T-helper 1 cell (primary cell): ENCODE measurements at regions not wholly inside any gene's neighbourhood (a gene's known extent, or its start where the extent isn't known, plus 50 kb on each side); places are given as distances from the start of the nearest gene placed in this dataset.
"Not testable (repeated sequence)": the region's sequence is repeated elsewhere in the genome, so short reads cannot be mapped to it uniquely, and the experiment has no call there.

ENCODE experiments used
- DNase-seq, 5 donors: peaks; one replicate each; pipeline ENCODE4 v3.0.0-alpha.2; 2012 to 2020

DNA sequence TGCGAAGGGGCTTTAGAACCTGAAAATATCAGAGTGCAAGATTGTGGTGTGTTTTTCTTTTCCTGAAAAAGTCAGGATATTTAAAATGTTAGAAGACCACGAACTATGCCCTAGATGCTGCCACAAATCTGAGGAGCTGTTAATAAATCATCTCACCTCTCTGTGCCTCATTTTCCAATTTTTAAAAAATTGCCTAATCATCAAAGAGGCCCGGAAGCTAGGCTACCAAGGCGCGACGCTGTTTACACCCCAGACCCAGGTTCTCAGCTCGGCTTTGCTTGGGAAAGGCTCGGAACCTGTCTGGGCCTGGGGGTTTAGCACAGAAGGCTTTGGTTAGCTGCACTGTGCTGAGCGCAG, 409.6 kb downstream of the BCOR start:
- no peak for DNase-seq

DNA sequence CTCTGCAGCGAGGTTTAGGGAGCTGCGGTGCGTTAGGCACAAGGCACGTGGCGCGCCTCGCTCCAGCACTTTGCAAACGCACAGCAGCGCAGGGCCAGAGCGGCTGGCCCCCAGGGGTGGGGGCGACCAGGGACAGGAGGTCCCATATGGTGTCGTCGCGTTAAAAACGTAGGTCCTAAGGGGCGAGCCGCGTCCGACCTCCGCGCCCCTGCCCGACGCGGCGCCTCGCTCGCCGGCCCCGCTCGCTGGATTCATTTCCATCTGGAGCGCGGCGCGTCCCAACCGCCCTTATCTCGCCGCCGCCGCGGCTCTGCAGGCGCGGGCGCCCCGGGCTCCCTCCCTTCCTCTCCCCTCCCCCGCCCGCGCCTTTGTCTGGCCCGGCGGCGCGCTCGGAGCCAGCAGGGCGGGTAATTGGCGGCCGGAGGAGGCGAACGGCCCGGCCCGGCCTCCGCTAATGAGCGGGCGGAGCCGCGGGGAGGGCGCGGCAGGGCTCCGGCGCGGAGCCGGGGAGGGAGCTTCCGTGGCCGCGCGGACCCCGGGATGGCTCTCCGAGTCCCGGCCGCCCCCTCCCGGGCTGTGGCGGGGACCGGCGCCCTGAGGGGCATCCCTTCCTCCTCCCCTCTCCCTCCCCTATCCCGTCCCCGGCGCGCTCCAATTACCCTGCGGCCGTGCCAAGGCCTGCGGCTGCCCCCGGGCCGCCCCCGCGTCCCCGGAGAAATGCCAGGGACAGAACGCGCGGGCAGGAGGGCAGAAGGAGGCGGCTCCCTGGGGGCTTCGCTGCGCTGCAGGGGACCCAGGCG, 409.0 kb downstream of the BCOR start:
- DNase-seq: peak in 1 of 5 donors; percentile 4

DNA sequence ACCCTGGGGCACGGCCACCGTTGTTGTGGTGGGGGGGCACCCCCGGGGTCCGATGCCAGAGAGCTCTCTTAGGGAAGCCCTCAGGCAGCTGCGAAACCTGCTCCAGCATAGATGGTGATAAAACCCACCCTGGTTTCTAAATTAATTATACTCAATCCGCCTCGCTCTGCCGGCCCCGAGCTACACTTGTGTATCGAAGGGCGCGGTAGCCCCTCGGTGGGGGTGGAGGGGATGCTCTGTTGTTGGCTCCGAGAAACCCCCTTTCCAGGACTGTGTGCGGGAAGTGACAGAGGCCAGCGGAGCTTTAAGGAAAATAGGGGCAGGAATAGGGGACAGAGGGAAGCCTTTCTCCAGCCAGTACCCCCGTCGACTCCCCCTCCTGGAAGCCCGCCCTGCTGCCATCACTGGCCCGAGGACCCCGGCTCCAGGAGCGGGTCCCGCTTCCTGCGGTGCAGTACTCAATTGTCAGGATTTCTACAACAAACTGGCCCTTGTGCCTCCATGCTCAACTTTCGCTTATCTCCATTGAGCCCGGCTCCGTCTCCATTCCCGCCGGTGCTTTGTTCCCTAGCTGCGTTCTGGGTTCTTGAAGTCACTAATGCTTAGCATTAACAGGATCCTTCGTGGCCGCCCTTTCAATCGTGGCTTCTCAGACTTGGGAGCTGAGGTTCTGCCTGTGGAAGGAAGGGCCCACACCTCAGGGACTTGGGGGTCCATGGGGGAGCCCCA, 408.2 kb downstream of the BCOR start:
- DNase-seq: no peak

DNA sequence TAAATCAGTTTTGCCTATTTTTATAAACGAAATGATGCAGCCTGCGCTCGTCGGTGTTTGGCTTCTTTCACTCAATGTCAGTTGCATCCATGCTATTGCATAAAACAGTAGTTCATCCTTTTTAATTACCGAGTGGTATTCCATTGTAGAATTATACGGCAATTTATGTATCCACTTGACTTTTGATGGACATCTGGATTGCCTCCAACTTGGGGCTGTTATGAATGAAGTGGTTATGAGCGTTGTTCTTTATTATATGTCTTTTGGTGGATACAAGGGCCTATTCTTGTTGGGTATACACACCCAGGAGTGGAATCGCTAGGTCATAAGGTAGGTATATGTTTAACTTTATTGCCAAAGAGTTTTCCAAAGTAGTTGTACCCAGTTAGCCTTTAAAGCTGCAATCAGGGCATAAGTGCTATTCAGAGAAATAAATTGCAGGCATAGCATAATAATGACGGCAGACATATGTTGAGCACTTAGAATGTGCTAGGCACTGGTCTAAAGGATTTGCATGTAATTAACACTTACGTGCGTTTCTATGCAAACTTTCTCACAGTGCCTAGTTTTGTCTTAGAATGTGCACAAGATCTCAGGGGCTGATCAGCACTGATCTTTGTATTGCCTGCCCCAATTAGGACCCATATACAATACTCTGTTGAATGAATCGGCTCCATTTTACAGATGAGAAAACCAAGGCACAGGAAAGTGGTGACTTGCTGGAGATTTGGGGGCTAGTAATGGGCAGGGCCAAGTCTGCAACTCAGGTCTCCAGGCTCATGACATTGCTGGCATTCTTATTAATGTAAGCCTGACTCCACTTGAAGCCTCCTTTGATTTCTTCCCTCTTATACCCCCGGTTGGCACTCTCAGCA, 407.0 kb downstream of the BCOR start:
- DNase-seq: no peak

DNA sequence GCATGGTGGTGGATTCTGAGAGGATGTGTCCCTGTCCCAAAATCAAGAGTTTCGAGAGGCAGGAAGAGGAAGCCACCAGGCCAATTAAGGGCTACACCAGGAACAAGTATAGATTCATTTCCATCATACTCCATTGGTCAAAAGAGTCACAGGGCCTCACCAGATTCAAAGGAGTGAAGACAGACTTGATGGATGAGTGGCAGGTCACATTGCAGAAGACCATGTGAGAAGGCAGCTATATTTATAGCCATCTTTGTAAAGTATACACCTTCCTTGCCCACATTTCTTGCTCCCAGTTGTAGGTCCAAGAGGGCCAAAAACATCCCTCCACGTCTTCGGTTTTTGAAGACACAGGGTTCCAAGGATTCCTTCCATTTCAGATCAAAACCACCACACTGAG, 406.0 kb downstream of the BCOR start:
- DNase-seq: no peak

DNA sequence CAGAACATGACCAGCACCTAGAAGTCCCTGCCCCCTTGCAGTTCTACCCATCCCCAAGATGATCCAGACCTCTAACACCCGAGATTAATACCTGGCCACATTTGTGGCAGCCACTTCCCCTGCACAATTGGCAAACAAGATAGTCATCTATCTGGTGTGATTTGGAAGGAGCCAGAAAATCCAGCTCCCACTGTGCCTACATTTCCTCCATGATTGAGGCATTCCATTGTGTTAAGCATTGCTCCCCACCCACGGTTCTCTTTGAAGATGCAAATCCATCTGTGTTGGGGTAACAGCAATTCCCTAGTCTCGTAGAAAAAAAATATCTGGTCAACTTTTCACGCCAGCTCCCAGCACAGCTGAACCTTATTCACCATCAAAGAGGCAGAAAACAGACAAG, 405.0 kb downstream of the BCOR start:
- DNase-seq: no peak

DNA sequence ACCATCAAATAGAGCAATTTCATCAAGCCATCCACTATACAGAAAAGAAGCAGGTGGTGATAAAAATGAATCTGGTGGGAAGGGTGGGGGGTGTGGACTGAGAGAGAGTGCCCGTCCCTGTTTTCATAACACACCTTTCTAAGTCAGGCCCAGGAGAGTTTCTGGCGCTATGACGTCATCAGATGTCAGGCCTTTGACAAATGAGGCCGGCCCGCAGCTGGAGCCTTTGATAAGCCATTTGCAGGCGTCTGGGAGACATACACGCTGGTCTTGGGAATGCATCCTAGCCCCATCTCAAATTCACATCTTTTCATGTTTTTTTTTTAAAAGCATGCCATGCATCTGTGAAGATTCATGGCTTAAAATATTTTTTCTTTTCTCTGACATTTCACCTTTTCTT, 404.5 kb downstream of the BCOR start:
- no peak for DNase-seq

DNA sequence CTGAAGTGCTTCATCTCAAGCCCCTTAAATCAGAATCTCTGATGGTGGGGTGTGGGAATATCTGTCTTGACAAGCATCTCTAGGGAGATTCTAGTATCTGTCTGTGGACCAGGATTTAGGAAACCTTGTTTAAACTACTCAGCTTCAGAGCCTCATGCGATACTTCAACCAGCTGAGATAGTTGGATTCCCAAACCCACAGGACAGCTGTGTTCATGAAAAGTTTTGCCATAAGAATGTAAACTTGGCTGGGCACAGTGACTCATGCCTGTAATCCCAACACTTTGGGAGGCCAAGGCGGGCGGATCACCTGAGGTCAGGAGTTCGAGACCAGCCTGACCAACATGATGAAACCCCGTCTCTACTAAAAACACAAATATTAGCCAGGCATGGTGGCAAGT, 395.1 kb downstream of the BCOR start:
- DNase-seq: not testable (repeated sequence)

DNA sequence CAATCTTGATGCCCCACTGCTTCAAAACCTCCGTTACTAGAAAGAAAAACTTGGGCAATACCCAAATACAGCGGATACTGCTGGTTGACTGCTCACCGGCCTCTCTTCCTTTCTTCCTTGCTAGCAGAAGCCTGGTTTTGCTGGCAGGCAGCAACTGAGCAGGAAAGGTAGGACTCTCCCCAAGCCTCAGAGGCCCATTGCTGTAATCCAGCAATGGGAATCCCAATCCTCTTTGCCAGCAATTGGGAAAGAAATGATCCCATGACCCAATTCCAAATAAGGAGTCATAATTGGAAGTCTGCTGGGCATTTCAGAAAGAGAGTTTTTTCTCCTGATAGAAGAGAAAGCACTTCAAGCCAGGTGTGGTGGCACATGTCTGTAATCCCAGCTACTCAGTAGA, 394.5 kb downstream of the BCOR start:
- no peak for DNase-seq

DNA sequence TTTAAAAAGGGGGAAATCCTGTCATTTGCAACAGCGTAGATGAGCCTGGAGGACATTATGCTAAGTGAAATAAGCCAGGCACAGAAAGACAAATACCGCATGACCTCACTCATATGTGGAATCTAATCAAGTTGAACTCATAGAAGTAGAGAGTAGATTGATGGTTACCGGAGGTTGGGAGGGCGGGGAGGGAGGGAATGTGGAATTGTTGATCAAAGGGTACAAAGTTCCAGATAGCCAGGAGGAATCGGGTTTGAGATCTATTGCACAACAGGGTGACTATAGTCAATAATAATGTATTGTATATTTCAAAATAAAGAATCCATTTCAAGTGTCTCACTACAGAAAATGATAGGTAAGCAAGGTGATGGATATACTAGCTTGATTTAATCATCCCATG, 393.2 kb downstream of the BCOR start:
- DNase-seq: no peak

DNA sequence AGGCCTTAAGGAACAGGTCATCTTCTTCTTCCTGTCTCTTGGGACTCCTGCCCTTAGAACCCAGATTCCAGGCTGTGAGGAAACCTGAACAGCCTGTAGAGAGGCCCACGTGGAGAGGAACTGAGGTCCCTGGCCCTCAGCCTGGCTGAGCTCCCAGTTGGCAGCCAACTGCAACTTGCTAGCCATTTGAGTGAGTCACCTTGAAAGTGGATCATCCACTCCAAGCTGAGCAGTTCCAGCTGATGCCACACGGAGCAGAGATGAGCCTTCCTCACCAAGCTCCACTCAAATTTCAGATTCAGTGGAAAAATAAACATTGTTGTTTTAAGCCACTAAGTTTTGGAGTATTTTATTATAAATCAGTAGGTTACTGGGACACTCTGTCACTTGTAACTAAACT, 392.5 kb downstream of the BCOR start:
- DNase-seq: no peak

DNA sequence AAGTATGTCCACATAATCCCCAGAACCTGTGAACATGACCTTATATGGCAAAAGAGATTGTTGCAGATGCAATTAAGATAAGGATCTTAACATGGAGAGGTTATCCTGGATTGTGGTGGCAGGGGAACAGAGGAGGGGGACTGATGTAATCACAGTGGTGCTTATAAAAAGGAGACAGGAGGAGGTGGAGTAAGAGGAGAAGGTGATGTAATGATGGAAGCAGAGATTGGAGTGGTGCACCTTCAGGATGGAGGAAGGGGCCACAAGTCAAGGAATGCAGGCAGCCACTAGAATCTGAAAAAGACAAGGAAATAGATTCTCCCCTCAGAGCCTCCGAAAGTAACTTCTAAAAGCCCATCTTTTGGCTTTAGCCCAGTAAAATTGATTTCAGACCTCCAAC, 388.4 kb downstream of the BCOR start:
- DNase-seq: no peak

DNA sequence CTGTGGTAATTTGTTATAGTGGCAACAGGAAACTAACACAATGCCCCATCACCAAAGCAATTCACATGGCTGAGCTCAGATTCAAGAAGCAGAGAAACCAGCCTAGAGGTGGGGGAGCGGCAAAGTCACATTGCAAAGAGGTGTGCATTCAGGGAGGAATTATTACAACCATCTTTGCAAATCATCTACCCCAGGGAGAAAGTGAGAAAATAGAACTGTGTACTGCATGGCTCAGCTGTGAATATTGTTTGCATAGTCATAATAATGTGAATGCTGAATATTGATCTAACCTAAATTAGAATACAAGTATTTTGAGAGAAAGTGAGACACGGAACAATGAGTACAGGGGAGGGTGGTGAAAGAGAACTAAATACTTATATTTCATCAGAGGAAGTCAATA, 387.9 kb downstream of the BCOR start:
- no peak for DNase-seq

DNA sequence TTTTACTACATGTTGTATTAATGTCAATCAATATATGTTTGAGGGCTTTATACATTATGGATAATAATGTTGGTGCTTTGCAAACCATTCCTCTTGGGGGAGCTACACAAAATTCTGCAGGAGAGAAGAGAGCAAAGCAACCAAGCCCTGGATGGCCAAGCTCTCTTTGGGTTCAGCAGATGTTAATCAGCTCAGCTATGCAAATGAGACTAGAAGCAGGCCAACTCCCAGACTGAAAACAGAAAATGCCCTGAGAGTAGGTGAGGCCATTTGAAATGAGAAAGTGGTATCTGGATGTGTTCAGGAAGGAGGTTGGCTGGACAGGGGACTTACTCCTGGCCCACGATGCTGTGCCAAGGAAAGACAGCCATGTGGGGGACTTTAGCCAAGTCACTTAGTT, 387.0 kb downstream of the BCOR start:
- no peak for DNase-seq

DNA sequence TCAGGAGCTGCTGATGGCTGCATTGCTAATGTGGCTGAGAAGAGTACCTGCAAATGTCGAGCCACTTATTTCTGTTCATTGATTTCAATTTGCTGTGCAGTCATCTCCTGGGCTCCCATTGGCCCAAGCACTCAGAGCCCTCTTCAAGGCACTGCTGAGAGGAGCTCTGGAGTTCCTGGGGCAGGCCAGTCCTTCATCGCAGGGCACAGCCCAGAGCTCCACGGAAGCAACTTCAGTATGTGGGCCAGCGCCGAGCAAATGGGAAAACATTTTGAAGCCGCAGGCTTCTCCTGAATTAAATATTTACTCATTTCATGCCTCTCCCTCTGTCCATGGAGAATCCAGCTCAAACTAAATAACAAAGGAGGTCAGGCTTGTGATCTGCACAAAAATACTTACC, 383.3 kb downstream of the BCOR start:
- DNase-seq: no peak

DNA sequence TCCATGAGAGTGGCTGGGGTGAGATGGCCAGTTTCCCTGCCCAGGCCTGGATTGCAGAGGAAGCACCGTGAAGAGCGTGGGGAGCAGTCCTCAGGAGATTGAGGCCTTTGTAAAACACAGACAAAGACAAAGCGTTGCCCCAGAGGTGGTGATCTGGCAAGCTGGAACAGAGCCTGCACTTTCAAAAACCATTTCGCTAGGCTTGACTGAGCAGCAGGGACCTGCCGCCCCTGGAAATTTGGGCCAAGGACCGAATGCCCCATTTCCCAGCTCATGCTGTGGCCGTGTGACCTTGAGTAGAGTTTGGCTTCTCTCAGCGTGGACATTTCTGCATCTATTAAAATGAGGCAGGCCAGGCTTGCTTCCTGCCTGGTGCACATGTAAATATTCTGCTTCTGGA, 381.4 kb downstream of the BCOR start:
- no peak for DNase-seq

DNA sequence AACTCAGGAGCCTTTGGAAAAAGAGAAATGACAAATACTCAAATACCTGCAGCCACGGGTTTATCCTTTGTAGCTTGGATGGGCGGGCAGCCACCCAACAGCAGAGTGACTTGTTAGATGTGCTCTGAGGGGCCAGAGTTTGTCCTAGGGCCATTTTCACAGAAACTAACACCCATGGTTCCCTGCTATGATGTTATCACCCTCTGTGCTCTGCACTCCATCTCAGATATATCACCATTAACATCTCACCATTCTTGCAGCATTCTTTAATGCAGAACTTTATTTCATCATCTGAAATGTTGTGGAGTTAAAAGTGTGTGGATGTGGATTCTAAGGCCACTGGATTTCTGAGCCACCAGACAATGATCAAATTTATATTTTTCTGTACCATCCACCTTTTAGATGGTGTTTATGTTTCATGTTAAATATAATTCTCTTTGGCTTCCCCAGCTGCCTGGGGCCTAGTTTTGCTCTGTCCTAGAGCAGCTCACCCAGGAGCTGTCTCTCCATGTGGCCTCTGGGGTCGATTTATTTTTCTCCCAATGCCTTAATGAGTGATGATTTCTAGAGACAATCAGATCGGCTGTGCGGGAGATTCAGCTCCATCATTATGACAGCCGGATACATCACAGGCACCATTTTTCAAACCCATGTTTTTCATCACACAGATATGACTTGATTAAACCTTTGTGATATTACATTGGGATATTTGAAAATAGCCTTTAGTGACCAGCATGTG, 380.8 kb downstream of the BCOR start:
- DNase-seq: no peak

DNA sequence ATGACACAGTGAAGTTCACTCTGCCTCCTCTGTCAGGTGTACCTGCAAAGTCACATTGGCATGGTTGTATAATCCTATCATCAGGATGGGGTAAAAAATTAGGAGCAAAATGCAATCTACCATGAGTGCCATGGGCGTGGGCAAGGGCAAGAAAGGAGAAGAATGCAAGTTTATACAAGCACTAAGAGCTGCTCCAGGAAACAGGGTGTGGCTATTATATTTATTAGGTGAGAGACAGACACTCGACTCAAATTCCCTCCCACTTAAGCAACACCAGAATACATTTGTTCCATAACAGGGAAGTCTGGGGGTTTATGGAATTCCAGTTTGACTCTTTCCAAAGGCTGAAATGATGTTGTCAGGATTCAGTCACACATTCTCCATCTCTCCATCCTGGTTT, 378.8 kb downstream of the BCOR start:
- DNase-seq: no peak

DNA sequence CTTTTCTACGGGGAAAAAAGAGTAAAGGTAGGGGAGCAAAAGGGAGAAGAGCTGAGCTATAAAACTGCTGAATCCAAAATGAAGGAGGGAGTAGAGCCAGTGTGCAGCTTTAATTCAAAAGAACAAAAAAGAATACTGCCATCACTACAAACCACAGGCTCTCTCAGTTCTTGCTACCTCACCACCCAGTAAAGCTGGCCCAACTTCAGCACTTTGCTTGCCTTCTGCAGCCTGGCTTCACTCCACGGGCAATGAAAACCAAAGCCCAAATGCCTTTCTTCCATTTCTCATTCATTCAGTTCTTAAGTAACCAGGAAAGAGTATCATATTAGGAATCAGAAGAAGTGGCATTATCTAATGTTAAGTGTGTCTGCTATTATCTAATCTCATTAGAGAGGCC, 376.8 kb downstream of the BCOR start:
- DNase-seq: no peak

DNA sequence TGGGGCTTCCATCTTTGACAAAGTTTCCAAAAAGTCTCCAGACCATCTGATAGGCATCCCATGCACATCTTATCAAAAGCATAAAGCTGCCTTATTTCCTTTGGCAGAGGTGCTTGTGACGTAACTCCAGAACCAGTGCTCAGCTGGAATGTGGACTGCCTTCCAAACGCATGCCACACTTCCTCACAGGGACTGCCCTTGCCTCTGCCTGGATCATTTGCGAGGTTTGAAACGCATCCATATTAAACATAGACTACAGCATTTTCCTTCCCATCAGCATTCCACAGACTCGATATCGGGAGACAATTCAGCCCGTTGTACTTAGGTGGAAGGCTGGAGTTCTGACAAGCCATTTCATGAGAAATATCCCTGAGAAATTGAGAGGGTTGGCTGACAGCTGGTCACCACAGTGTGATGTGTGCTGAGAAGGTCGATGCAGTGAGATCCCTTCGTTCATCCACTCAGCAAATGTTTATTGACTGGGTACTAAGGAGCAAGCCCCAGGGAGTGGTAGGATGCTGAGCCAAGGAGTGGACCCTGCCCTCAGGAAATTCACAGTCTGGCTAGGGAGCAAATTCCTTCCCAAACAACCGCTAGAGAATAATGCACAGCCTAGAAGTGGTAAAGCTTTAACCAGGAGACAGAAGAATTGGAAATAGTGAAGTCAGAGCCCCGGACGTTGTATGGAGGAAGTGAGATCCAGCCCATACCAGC, 376.0 kb downstream of the BCOR start:
- no peak for DNase-seq

DNA sequence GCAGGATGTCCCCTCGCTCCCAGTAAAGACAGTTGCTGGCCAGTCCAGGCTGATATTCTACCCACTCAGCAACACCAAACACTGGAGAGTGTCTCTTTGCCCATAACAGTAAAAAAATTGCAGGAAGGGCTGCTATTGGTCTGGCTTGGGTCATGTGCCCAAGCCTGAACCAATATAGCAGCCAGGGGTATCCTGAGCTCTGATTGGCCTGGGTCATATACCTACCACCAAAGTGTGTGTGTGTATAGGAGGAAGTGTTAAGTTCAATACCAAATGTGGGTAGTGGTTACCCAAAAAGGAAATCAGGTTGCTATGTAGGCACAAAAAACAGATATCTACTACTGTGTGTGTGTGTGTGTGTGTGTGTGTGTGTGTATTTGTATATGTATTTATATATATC, 373.2 kb downstream of the BCOR start:
- peak in 1 of 5 donors; percentile 37 for DNase-seq

DNA sequence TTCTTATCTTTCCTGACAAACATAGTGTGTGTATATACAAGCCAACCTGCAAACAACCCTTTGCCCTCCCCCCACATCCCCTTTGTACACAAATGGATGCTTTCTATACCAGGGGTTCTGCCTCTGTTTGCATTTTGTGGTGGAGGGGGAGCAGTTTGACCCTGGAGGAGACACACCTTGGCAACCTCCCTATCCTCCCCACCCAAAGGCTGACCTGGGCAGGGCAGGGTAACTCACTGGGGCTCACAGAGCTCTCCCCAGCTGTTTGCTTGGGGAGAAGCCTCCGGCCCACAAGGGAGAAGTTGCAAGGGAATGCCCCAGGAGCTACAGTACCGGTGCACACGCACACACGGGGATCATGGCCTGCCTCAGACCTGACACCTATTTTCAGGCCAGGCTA, 372.6 kb downstream of the BCOR start:
- DNase-seq: no peak
